A673 (cell line): ENCODE measurements at regions not wholly inside any gene's neighbourhood (a gene's known extent, or its start where the extent isn't known, plus 50 kb on each side); places are given as distances from the start of the nearest gene placed in this dataset.
"Not testable (repeated sequence)": the region's sequence is repeated elsewhere in the genome, so short reads cannot be mapped to it uniquely, and the experiment has no call there.

ENCODE experiments used
- BruUV-seq: library from RNA; stranded (reverse); fragments of 400-500 nt; replicated peaks from 2 replicates; lab custom pipeline; 2021; lab: Mats Ljungman, UMichigan
- CTCF ChIA-PET: fragments of 300-600 bp; sonication (Branson Sonifier 250); formaldehyde crosslinking; loops from one replicate; lab custom pipeline; 2022; ENCODE audit warnings: antibody characterized with exemption; lab: Charles Lee
- POLR2A ChIA-PET: fragments of 300-600 bp; sonication (Branson Sonifier 250); formaldehyde crosslinking; loops from one replicate; lab custom pipeline; 2022; ENCODE audit warnings: antibody characterized with exemption; ENCODE audit not compliant: low non-redundant PET; lab: Charles Lee
- DNase-seq: peaks from one replicate; pipeline ENCODE4 v3.0.0-alpha.2; 2015; ENCODE audit warnings: low spot score
- H3K27ac ChIP-seq: fragments of 200-600 bp; sonication (generic); 2 replicates; pipeline ENCODE4 v1.5.1; 2016; ENCODE audit warnings: mixed run types, low read depth, mild to moderate bottlenecking, mixed read lengths, antibody characterized with exemption, low read length; ENCODE audit not compliant: poor library complexity, severe bottlenecking
- H3K27me3 ChIP-seq: fragments of 200-600 bp; sonication (generic); replicated peaks from 2 replicates; pipeline ENCODE4 v1.6.1; 2017; ENCODE audit warnings: mixed run types, low read depth, mild to moderate bottlenecking, mixed read lengths, antibody characterized with exemption, low read length; ENCODE audit not compliant: insufficient read depth, poor library complexity
- H3K36me3 ChIP-seq: fragments of 200-600 bp; sonication (generic); 2 replicates; pipeline ENCODE4 v1.6.1; 2016; ENCODE audit warnings: mixed run types, mild to moderate bottlenecking, mixed read lengths, antibody characterized with exemption, low read length; ENCODE audit not compliant: insufficient read depth, poor library complexity, severe bottlenecking
- H3K4me1 ChIP-seq: fragments of 200-600 bp; sonication (generic); 2 replicates; pipeline ENCODE4 v1.6.1; 2017; ENCODE audit warnings: mixed run types, mild to moderate bottlenecking, mixed read lengths, antibody characterized with exemption, low read length; ENCODE audit not compliant: insufficient read depth, poor library complexity, severe bottlenecking
- H3K4me3 ChIP-seq: fragments of 200-600 bp; sonication (generic); 2 replicates; pipeline ENCODE4 v1.5.1; 2016; ENCODE audit warnings: low read depth, mixed run types, mild to moderate bottlenecking, mixed read lengths, low read length; ENCODE audit not compliant: poor library complexity, severe bottlenecking
- H3K9me3 ChIP-seq: fragments of 200-600 bp; sonication (generic); 2 replicates; pipeline ENCODE4 v1.6.1; 2016; ENCODE audit warnings: mixed run types, low read depth, mild to moderate bottlenecking, mixed read lengths, antibody characterized with exemption, low read length; ENCODE audit not compliant: poor library complexity, severe bottlenecking
- EZH2 ChIP-seq: fragments of 200-600 bp; sonication (generic); IDR thresholded peaks from 2 replicates; pipeline ENCODE4 v1.6.1; 2017; ENCODE audit warnings: borderline replicate concordance, low read depth, mild to moderate bottlenecking, mixed read lengths, antibody characterized with exemption, low read length; ENCODE audit not compliant: poor library complexity, severe bottlenecking
- intact Hi-C: fragments of 100-400 bp; cut with micrococcal nuclease; formaldehyde crosslinking; loops from one replicate; pipeline ENCODE4 v1.10.0; 2022; ENCODE audit not compliant: unreplicated experiment
- TF ChIP-seq, protein P1 (sequence below): fragments of 300-800, 200-600 bp; sonication (generic); conservative IDR thresholded peaks from 2 replicates; pipeline ENCODE4 v1.5.1; 2017; ENCODE audit warnings: low read depth, mild to moderate bottlenecking, antibody characterized with exemption, low read length, moderate library complexity, mixed read lengths

DNA sequence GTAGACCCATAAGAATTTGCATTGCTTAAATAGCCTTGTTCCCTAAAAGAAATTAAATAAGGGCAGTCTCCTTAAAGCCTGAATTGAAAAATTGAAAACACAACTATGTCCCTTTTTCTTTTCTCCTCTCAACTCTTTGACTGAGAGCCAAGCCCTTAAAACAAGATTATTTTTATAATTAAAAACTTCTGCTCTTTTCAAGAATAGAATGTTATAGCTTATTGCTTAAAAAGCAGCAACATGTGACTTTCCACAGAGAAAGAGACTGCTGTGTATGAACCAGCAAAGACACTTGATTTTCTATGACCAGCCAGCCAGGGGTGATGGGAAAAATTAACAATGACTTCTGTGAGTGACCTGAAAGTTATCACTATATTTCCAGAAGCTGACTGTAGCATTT, 295.2 kb upstream of the CELF2 start:
- POLR2A ChIA-PET, result no interaction called here

DNA sequence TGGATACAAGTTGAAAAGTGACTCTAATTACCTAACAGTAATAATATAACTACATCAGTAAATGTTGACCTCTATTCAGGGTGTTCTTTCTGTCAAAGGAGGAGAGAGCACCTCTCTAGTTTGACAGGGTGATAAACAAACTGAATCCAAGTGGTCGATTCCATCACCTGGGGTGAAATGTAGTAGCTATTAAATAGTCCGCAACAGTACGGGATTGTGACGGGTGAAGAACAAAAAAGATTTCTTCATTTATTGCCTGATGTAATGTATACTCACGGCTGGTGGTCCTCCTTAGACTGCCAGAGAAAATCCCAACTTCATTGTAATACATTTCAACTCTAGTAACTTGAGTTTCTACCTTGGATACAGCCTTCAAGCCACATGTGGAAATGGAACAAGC, 292.5 kb upstream of the CELF2 start:
- no TSS peak for BruUV-seq
- TF ChIP-seq, protein P1, sequence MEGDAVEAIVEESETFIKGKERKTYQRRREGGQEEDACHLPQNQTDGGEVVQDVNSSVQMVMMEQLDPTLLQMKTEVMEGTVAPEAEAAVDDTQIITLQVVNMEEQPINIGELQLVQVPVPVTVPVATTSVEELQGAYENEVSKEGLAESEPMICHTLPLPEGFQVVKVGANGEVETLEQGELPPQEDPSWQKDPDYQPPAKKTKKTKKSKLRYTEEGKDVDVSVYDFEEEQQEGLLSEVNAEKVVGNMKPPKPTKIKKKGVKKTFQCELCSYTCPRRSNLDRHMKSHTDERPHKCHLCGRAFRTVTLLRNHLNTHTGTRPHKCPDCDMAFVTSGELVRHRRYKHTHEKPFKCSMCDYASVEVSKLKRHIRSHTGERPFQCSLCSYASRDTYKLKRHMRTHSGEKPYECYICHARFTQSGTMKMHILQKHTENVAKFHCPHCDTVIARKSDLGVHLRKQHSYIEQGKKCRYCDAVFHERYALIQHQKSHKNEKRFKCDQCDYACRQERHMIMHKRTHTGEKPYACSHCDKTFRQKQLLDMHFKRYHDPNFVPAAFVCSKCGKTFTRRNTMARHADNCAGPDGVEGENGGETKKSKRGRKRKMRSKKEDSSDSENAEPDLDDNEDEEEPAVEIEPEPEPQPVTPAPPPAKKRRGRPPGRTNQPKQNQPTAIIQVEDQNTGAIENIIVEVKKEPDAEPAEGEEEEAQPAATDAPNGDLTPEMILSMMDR, result no peak
- CTCF ChIA-PET, result no interaction called here
- Histone ChIP-seq H3K36me3 (no peaks in the 10 kb centered on the region), H3K27ac (no peak overlapping the region), H3K4me1 (no peaks in the 10 kb centered on the region), H3K27me3 (no peaks in the 10 kb centered on the region), H3K4me3 (no peak overlapping the region), H3K9me3 (no peaks in the 10 kb centered on the region)
- no peak for DNase-seq
- POLR2A ChIA-PET, result no interaction called here
- intact Hi-C loops, result no loop called here

More for the DNA sequence above, 295.2 kb upstream of the CELF2 start:
- Histone ChIP-seq H3K4me3 (no peak overlapping the region), H3K9me3 (no peaks in the 10 kb centered on the region), H3K27ac (no peak overlapping the region), H3K36me3 (no peaks in the 10 kb centered on the region), H3K27me3 (no peaks in the 10 kb centered on the region), H3K4me1 (no peaks in the 10 kb centered on the region)
- CTCF ChIA-PET, result no interaction called here
- no peak for DNase-seq
- intact Hi-C loops, result no loop called here
- BruUV-seq, result no TSS peak
- TF ChIP-seq EZH2, result no peak
- TF ChIP-seq, protein P1, result no peak

DNA sequence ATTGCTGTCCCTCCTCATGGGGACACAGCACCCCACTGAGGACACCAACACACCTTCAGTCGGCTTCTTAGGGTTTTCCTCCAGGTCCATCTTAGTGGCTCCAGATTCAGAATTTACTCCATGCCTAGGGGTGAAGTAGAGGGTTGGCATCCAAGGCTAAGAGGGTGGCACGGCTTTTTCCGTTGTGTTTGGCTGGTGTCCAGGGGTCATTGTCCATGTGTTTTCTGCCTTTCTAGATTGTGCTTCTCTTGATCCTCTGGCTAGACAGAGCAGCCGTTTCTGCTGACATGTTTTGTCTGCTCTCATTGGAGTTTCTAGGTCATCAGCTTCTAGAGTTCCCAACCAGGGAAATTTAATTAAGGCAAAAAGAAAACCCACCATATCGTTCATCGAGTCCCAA, 291.6 kb upstream of the CELF2 start:
- no peaks in the 10 kb centered on the region for H3K27me3 ChIP-seq
- intact Hi-C loops, result no loop called here
- TF ChIP-seq EZH2, result no peak
- TF ChIP-seq, protein P1, result no peak
- no peak overlapping the region for H3K27ac ChIP-seq
- ChIA-PET CTCF (no interaction called here), POLR2A (no interaction called here)
- no TSS peak for BruUV-seq
- no peaks in the 10 kb centered on the region for H3K4me1 ChIP-seq
- no peaks in the 10 kb centered on the region for H3K36me3 ChIP-seq
- no peak for DNase-seq
- H3K4me3 ChIP-seq, result no peak overlapping the region
- no peaks in the 10 kb centered on the region for H3K9me3 ChIP-seq

DNA sequence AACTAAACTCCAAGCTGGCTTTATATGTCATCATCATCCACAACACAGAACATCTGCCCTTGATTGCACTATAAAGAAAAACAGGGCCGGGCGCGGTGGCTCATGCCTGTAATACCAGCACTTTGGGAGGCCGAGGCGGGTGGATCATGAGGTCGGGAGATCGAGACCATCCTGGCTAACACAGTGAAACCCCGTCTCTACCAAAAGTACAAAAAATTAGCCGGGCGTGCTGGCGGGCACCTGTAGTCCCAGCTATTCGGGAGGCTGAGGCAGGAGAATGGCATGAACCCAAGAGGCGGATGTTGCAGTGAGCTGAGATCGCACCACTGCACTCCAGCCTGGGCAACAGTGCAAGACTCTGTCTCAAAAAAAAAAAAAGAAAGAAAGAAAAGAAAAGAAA, 290.3 kb upstream of the CELF2 start:
- DNase-seq, H3K27ac ChIP-seq, H3K27me3 ChIP-seq, CTCF ChIA-PET, POLR2A ChIA-PET, intact Hi-C loops, H3K36me3 ChIP-seq, BruUV-seq, H3K9me3 ChIP-seq, H3K4me3 ChIP-seq, H3K4me1 ChIP-seq: not testable (repeated sequence)
